WERI-Rb-1 (cell line): ENCODE measurements at regions not wholly inside any gene's neighbourhood (a gene's known extent, or its start where the extent isn't known, plus 50 kb on each side); places are given as distances from the start of the nearest gene placed in this dataset.

Experiments
- DNase-seq: peaks from one replicate; pipeline ENCODE4 v3.0.0-alpha.2; 2020
- H3K27ac ChIP-seq: fragments of 250-450 bp; sonication (Bioruptor Pico); 2 replicates; pipeline ENCODE4 v1.5.1; 2020; ENCODE audit warnings: mild to moderate bottlenecking, moderate library complexity
- H3K27me3 ChIP-seq: fragments of 250-450 bp; sonication (Bioruptor Pico); 2 replicates; pipeline ENCODE4 v1.5.1; 2021; ENCODE audit warnings: mild to moderate bottlenecking, low read depth, moderate library complexity; ENCODE audit not compliant: insufficient read depth, severe bottlenecking
- H3K36me3 ChIP-seq: fragments of 250-450 bp; sonication (Bioruptor Pico); 2 replicates; pipeline ENCODE4 v1.5.1; 2020; ENCODE audit warnings: mild to moderate bottlenecking, moderate library complexity
- H3K4me3 ChIP-seq: 2 replicates; pipeline ENCODE4 v1.5.1; 2011; ENCODE audit warnings: low read depth, mild to moderate bottlenecking, control low read depth, low read length
- H3K9me3 ChIP-seq: fragments of 250-450 bp; sonication (Bioruptor Pico); 2 replicates; pipeline ENCODE4 v1.5.1; 2021; ENCODE audit warnings: mild to moderate bottlenecking, moderate library complexity; ENCODE audit not compliant: severe bottlenecking
- CTCF ChIP-seq: IDR thresholded peaks from 2 replicates; pipeline ENCODE4 v1.5.1; 2011; ENCODE audit warnings: low read depth, mild to moderate bottlenecking, control low read depth, inconsistent platforms, low read length

- Histone ChIP-seq H3K27me3 (no peaks in the 10 kb centered on the region), H3K27ac (no peak overlapping the region), H3K9me3 (peaks cover 4% of the 10 kb centered on the region), H3K36me3 (no peaks in the 10 kb centered on the region), H3K4me3 (no peak overlapping the region)
- no peak for TF ChIP-seq CTCF
- no peak for DNase-seq
These were observed 65.7 kb upstream of the STX18 start for GRCh38 chr4:4607336-4608213.

GRCh38 chr4:4606321-4606720 is 64.5 kb upstream of the STX18 start:
- TF ChIP-seq CTCF = no peak
- Histone ChIP-seq H3K4me3 (no peak overlapping the region), H3K9me3 (peaks cover 4% of the 10 kb centered on the region), H3K27me3 (no peaks in the 10 kb centered on the region), H3K36me3 (no peaks in the 10 kb centered on the region), H3K27ac (no peak overlapping the region)
- no peak for DNase-seq

- H3K27me3 ChIP-seq = no peaks in the 10 kb centered on the region
These were observed 64.0 kb upstream of the STX18 start for GRCh38 chr4:4605849-4606248.

GRCh38 chr4:4603592-4603991 is 61.7 kb upstream of the STX18 start:
- no peak overlapping the region for H3K27ac ChIP-seq

More at GRCh38 chr4:4605849-4606248, 64.0 kb upstream of the STX18 start:
- peaks cover 4% of the 10 kb centered on the region for H3K9me3 ChIP-seq
- no peak for DNase-seq
- no peaks in the 10 kb centered on the region for H3K36me3 ChIP-seq
- H3K27ac ChIP-seq = no peak overlapping the region
- TF ChIP-seq CTCF = no peak
- H3K4me3 ChIP-seq = no peak overlapping the region

GRCh38 chr4:4603067-4603466 is 61.2 kb upstream of the STX18 start:
- H3K4me3 ChIP-seq = no peak overlapping the region
- no peak for DNase-seq
- no peaks in the 10 kb centered on the region for H3K9me3 ChIP-seq
- H3K27ac ChIP-seq = no peak overlapping the region
- TF ChIP-seq CTCF = no peak
- H3K36me3 ChIP-seq = no peaks in the 10 kb centered on the region
- H3K27me3 ChIP-seq = no peaks in the 10 kb centered on the region

More at GRCh38 chr4:4603592-4603991, 61.7 kb upstream of the STX18 start:
- no peaks in the 10 kb centered on the region for H3K36me3 ChIP-seq
- DNase-seq = no peak
- H3K27me3 ChIP-seq = no peaks in the 10 kb centered on the region
- H3K9me3 ChIP-seq = no peaks in the 10 kb centered on the region
- no peak for TF ChIP-seq CTCF
- no peak overlapping the region for H3K4me3 ChIP-seq
